ENCODE measurements at regions not wholly inside any gene's neighbourhood (a gene's known extent, or its start where the extent isn't known, plus 50 kb on each side); places are given as distances from the start of the nearest gene placed in this dataset.

DNA sequence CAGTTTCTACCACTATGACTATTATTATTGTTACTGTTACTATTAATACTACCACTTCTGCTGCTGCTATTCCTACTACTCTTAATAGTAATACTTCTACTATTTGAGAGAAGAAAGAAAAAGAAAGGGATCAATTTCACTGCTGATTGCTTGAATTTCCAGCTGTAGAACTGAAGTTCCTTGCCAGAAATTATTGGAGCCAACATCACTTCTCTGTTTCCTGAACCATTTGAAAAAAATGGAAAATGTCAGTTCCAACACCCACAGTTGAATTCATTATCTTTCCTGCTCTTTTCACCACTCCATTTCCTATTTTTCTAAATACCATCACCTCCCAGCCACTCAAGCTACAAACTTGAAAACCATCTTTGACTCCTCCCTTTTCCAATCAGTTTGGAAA lies 54.1 kb upstream of the PIK3C2G start:
- no peak for DNase-seq (ENCODE audit: low read depth)
- H3K4me3 ChIP-seq (ENCODE audit: low read length) = no peak overlapping the region
- no peak for TF ChIP-seq CTCF (conservative IDR thresholded peaks at IDR 0.05; ENCODE audit: low read depth, low read length)

DNA sequence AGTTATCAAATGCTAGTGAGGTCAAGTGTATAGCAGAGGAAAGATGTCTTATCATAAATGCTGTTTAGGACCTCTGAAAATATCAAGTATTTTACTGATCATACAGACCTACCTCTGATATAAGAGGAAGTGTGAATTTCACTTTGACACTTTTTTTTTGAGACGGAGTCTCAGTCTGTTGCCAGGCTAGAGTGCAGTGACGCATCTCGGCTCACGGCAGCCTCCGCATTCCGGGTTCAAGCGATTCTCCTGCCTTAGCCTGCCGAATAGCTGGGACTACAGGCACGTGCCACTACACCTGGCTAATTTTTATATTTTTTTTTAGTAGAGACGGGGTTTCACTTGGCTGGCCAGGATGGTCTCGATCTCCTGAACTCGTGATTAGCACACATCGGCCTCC lies 55.1 kb upstream of the PIK3C2G start:
- TF ChIP-seq CTCF (conservative IDR thresholded peaks at IDR 0.05; ENCODE audit: low read depth, low read length) = no peak
- no peak for DNase-seq (ENCODE audit: low read depth)
- H3K4me3 ChIP-seq (ENCODE audit: low read length) = no peak overlapping the region

GRCh38 chr12:18204053-18204452 lies 57.3 kb upstream of the PIK3C2G start:
- no peak overlapping the region for H3K4me3 ChIP-seq (ENCODE audit: low read length)
- no peak for DNase-seq (ENCODE audit: low read depth)
- no peak for TF ChIP-seq CTCF (conservative IDR thresholded peaks at IDR 0.05; ENCODE audit: low read depth, low read length)

DNA sequence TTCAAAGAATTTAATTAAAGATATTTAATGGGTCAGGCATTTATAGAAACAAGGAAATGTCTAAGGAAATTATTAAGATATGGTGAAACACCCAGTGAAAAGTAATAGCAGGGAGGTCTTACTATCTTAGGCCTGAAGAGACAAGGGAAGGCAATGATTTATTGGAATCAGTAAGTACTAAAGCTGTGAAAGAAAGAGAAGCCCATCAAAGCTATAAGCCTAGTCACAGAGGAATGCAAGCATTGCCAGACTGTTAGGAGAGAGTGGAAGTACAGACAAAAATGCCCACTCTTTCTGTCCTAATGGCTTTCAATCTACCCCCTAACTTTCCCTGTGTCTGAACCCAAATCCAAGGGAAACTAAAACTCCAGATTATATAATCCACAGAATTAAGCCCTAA lies 69.2 kb upstream of the PIK3C2G start:
- no peak for TF ChIP-seq CTCF (conservative IDR thresholded peaks at IDR 0.05; ENCODE audit: low read depth, low read length)
- no peak overlapping the region for H3K4me3 ChIP-seq (ENCODE audit: low read length)
- DNase-seq (ENCODE audit: low read depth) = no peak

- no peak for DNase-seq (ENCODE audit: low read depth)
- no peak for TF ChIP-seq CTCF (conservative IDR thresholded peaks at IDR 0.05; ENCODE audit: low read depth, low read length)
- H3K4me3 ChIP-seq (ENCODE audit: low read length) = no peak overlapping the region
Observed at GRCh38 chr12:18183141-18183540, 78.2 kb upstream of the PIK3C2G start.

DNA sequence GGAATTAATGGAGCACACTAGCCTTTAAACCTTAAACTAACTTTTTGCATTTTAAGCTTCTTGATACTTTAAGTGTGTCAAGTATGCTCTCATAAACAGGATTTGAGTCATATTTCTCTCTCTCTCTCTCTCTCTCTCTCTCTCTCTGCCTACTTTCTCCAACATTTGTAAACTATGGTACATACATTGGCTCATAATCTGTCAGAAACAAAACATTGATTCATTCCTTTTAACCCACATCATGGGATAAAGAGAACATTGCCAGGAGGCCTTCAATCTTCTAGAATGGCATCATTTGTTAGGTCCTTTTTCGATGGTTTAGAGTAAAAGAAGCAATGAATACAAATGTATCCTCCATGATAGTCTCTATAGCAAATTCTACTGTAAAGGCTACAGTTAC lies 81.6 kb upstream of the RERGL start:
- peak; percentile 62 for DNase-seq (ENCODE audit: low read depth)
- H3K4me3 ChIP-seq (ENCODE audit: low read length) = no peak overlapping the region
- no peak for TF ChIP-seq CTCF (conservative IDR thresholded peaks at IDR 0.05; ENCODE audit: low read depth, low read length)

DNA sequence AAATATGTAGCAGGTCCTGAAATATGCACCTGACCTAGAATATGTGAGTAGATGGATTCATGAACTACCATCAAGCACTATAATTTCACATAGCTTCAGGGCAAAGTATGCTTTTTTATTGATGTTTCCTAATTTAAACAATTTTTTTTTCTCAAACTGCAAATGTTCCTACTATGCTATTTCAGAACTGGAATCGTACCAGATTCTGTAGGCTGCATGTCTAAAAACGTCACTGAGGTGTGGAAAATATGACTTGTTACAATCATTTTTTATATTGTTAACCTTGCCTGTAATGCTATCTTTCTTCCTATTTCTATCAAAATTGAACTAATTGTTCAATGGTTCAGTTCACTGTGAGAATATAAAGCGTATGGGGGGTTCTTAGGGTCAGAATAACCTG lies 78.0 kb upstream of the RERGL start:
- no peak for TF ChIP-seq CTCF (conservative IDR thresholded peaks at IDR 0.05; ENCODE audit: low read depth, low read length)
- H3K4me3 ChIP-seq (ENCODE audit: low read length) = no peak overlapping the region
- no peak for DNase-seq (ENCODE audit: low read depth)
